Neuronal stem cell (in vitro differentiated cells): ENCODE measurements at regions not wholly inside any gene's neighbourhood (a gene's known extent, or its start where the extent isn't known, plus 50 kb on each side); places are given as distances from the start of the nearest gene placed in this dataset.
A peak's percentile ranks its signal among the peaks of the same experiment; 100 is the strongest.

Experiments
- DNase-seq: peaks from one replicate; pipeline ENCODE4 v3.0.0-alpha.2; 2013; ENCODE audit warnings: low spot score
- H2AFZ ChIP-seq: one replicate; pipeline ENCODE4 v1.6.1; 2013; ENCODE audit warnings: mild to moderate bottlenecking, low read length, inconsistent platforms
- H2AK5ac ChIP-seq: 2 replicates; pipeline ENCODE4 v1.6.1; 2013; ENCODE audit warnings: low read depth, mild to moderate bottlenecking, inconsistent platforms, low read length, moderate library complexity, mixed read lengths
- H2BK120ac ChIP-seq: 2 replicates; pipeline ENCODE4 v1.6.1; 2013; ENCODE audit warnings: low read depth, mild to moderate bottlenecking, inconsistent platforms, low read length, moderate library complexity, mixed read lengths
- H2BK12ac ChIP-seq: one replicate; pipeline ENCODE4 v1.6.1; 2013; ENCODE audit warnings: low read length, inconsistent platforms
- H2BK15ac ChIP-seq: 2 replicates; pipeline ENCODE4 v1.6.1; 2013; ENCODE audit warnings: mild to moderate bottlenecking, low read length, inconsistent platforms, mixed read lengths
- H2BK5ac ChIP-seq: one replicate; pipeline ENCODE4 v1.6.1; 2013; ENCODE audit warnings: inconsistent platforms, mild to moderate bottlenecking, low read length, moderate library complexity
- H3K14ac ChIP-seq: one replicate; pipeline ENCODE4 v1.6.1; 2013; ENCODE audit warnings: low read length, inconsistent platforms
- H3K18ac ChIP-seq: 2 replicates; pipeline ENCODE4 v1.6.1; 2013; ENCODE audit warnings: low read length, inconsistent platforms
- H3K23ac ChIP-seq: 2 replicates; pipeline ENCODE4 v1.6.1; 2013; ENCODE audit warnings: low read depth, mild to moderate bottlenecking, mixed read lengths, low read length, inconsistent platforms; ENCODE audit not compliant: poor library complexity
- H3K27ac ChIP-seq: replicated peaks from 3 replicates; pipeline ENCODE4 v1.5.1; 2013; ENCODE audit warnings: low read length, inconsistent platforms
- H3K27me3 ChIP-seq, 3 experiments: 2 replicates each; pipeline ENCODE4 v1.6.1; 2013; ENCODE audit warnings: low read length in 3 of 3, mild to moderate bottlenecking in 2 of 3, inconsistent platforms in 1 of 3, low read depth in 1 of 3, mixed read lengths in 1 of 3, moderate library complexity in 1 of 3; ENCODE audit not compliant: control insufficient read depth in 3 of 3, insufficient read depth in 3 of 3
- H3K36me3 ChIP-seq, 2 donors: replicated peaks in 1 of 2; 2 replicates each; pipeline ENCODE4 v1.6.1; 2013; ENCODE audit warnings: low read length in 2 of 2; ENCODE audit not compliant: control insufficient read depth in 2 of 2, insufficient read depth in 2 of 2
- H3K4ac ChIP-seq: 2 replicates; pipeline ENCODE4 v1.6.1; 2013; ENCODE audit warnings: inconsistent platforms, mild to moderate bottlenecking, low read length, moderate library complexity
- H3K4me1 ChIP-seq, 2 donors: 1 replicate in 1 of 2; 2 replicates in 1 of 2; pipeline ENCODE4 v1.6.1; 2013; ENCODE audit warnings: low read length in 2 of 2, low read depth in 1 of 2; ENCODE audit not compliant: control insufficient read depth in 2 of 2, insufficient read depth in 1 of 2
- H3K4me2 ChIP-seq: one replicate; pipeline ENCODE4 v1.6.1; 2013; ENCODE audit warnings: mild to moderate bottlenecking, low read length, inconsistent platforms; ENCODE audit not compliant: insufficient read depth, poor library complexity, severe bottlenecking
- H3K4me3 ChIP-seq, 2 donors: 2 replicates each; pipeline ENCODE4 v1.5.1; 2013; ENCODE audit warnings: low read length in 2 of 2, mild to moderate bottlenecking in 2 of 2, inconsistent platforms in 1 of 2, moderate library complexity in 1 of 2
- H3K79me1 ChIP-seq: one replicate; pipeline ENCODE4 v1.6.1; 2013; ENCODE audit warnings: low read depth, mild to moderate bottlenecking, inconsistent platforms, low read length, moderate library complexity
- H3K9ac ChIP-seq: one replicate; pipeline ENCODE4 v1.6.1; 2013; ENCODE audit warnings: mild to moderate bottlenecking, low read depth, low read length, inconsistent platforms; ENCODE audit not compliant: poor library complexity
- H3K9me3 ChIP-seq, 2 donors: replicated peaks in 1 of 2; 2 replicates each; pipeline versions ENCODE3 to v1.6.1; 2013; ENCODE audit warnings: low read length in 2 of 2, mild to moderate bottlenecking in 2 of 2, inconsistent platforms in 1 of 2, low read depth in 1 of 2, mixed read lengths in 1 of 2, moderate library complexity in 1 of 2; ENCODE audit not compliant: control insufficient read depth in 2 of 2, insufficient read depth in 1 of 2
- H4K8ac ChIP-seq: one replicate; pipeline ENCODE4 v1.6.1; 2013; ENCODE audit warnings: low read depth, mild to moderate bottlenecking, inconsistent platforms, low read length, moderate library complexity
- H4K91ac ChIP-seq: one replicate; pipeline ENCODE4 v1.6.1; 2013; ENCODE audit warnings: low read length, low read depth, mild to moderate bottlenecking, inconsistent platforms; ENCODE audit not compliant: poor library complexity
- WGBS, 2 donors: extraction: QIAGEN DNeasy Blood & Tissue Kit; methylation state at CpG; one replicate each; pipeline ENCODE4 v1.1.7; 2013; ENCODE audit warnings: missing lambda C conversion rate in 2 of 2, mixed read lengths in 1 of 2; ENCODE audit not compliant: insufficient read length in 2 of 2, insufficient replicate concordance in 1 of 2; ENCODE audit errors: extremely low coverage in 2 of 2; 5-methylcytosine and 5-hydroxymethylcytosine counted together

- no peak overlapping the region for H3K4me2 ChIP-seq
- H3K9ac ChIP-seq = no peak overlapping the region
- H2BK12ac ChIP-seq = no peak overlapping the region
- H3K4me1 ChIP-seq = peaks cover 0 to 2% of the 10 kb centered on the region in 2 donors
- no peak overlapping the region for H3K23ac ChIP-seq
- no peak overlapping the region for H2BK120ac ChIP-seq
- no peak overlapping the region for H2BK5ac ChIP-seq
- H3K18ac ChIP-seq = no peak overlapping the region
- no peaks in the 10 kb centered on the region for H3K27me3 ChIP-seq
- H4K91ac ChIP-seq = no peak overlapping the region
- peaks cover 3 to 10% of the 10 kb centered on the region in 2 donors for H3K9me3 ChIP-seq
- H2BK15ac ChIP-seq = no peak overlapping the region
- no peak overlapping the region for H3K4ac ChIP-seq
- H3K79me1 ChIP-seq = no peaks in the 10 kb centered on the region
- H4K8ac ChIP-seq = no peak overlapping the region
- no peak overlapping the region for H2AK5ac ChIP-seq
- no peaks in the 10 kb centered on the region for H3K36me3 ChIP-seq
- H2AFZ ChIP-seq = no peak overlapping the region
- no peak overlapping the region for H3K27ac ChIP-seq
- WGBS, 2 donors = no CpG with 5 or more reads among the region's 3 CpGs
- H3K14ac ChIP-seq = no peak overlapping the region
- DNase-seq = no peak
- no peak overlapping the region for H3K4me3 ChIP-seq
Measured at GRCh38 chr2:236947294-236947693, 138.4 kb upstream of the COPS8 start.

GRCh38 chr2:236947896-236948295 lies 137.8 kb upstream of the COPS8 start:
- WGBS, 2 donors = no CpG with 5 or more reads among the region's 9 CpGs
- H3K4me1 ChIP-seq = peaks cover 0 to 2% of the 10 kb centered on the region in 2 donors
- H3K23ac ChIP-seq = no peak overlapping the region
- no peak overlapping the region for H3K4me2 ChIP-seq
- H4K91ac ChIP-seq = no peak overlapping the region
- H2BK5ac ChIP-seq = no peak overlapping the region
- peak overlapping the region; percentile 31 for H3K18ac ChIP-seq
- H2AFZ ChIP-seq = no peak overlapping the region
- H2BK120ac ChIP-seq = no peak overlapping the region
- H3K27me3 ChIP-seq = no peaks in the 10 kb centered on the region
- no peak overlapping the region for H2BK12ac ChIP-seq
- H2BK15ac ChIP-seq = no peak overlapping the region
- no peak overlapping the region for H3K4me3 ChIP-seq
- no peak for DNase-seq
- H3K36me3 ChIP-seq = no peaks in the 10 kb centered on the region
- H3K9ac ChIP-seq = no peak overlapping the region
- H3K4ac ChIP-seq = no peak overlapping the region
- H3K79me1 ChIP-seq = no peaks in the 10 kb centered on the region
- H3K14ac ChIP-seq = no peak overlapping the region
- no peak overlapping the region for H2AK5ac ChIP-seq
- H4K8ac ChIP-seq = no peak overlapping the region
- no peak overlapping the region for H3K27ac ChIP-seq
- H3K9me3 ChIP-seq = peaks cover 3 to 14% of the 10 kb centered on the region in 2 donors

GRCh38 chr2:236949089-236949905 lies 136.4 kb upstream of the COPS8 start:
- no peak overlapping the region for H3K4ac ChIP-seq
- peak overlapping the region; percentile 73 for H2AFZ ChIP-seq
- no peaks in the 10 kb centered on the region for H3K27me3 ChIP-seq
- H2BK120ac ChIP-seq = no peak overlapping the region
- no peaks in the 10 kb centered on the region for H3K79me1 ChIP-seq
- H3K9ac ChIP-seq = no peak overlapping the region
- H4K91ac ChIP-seq = no peak overlapping the region
- DNase-seq = no peak
- no peak overlapping the region for H3K27ac ChIP-seq
- H3K14ac ChIP-seq = peak overlapping the region; percentile 82
- no CpG with 5 or more reads among the region's 20 CpGs for WGBS, 2 donors
- H2BK12ac ChIP-seq = peak overlapping the region; percentile 4
- H2AK5ac ChIP-seq = no peak overlapping the region
- peaks cover 0 to 2% of the 10 kb centered on the region in 2 donors for H3K4me1 ChIP-seq
- H3K4me2 ChIP-seq = no peak overlapping the region
- H2BK5ac ChIP-seq = no peak overlapping the region
- no peak overlapping the region for H2BK15ac ChIP-seq
- peak overlapping the region; percentile 73 for H3K18ac ChIP-seq
- H4K8ac ChIP-seq = no peak overlapping the region
- no peak overlapping the region for H3K23ac ChIP-seq
- H3K9me3 ChIP-seq = peaks cover 3 to 17% of the 10 kb centered on the region in 2 donors
- H3K36me3 ChIP-seq = no peaks in the 10 kb centered on the region
- H3K4me3 ChIP-seq = no peak overlapping the region

- no peak for DNase-seq
- Histone ChIP-seq H3K14ac (no peak overlapping the region), H4K8ac (no peak overlapping the region), H3K36me3 (no peaks in the 10 kb centered on the region), H4K91ac (no peak overlapping the region), H3K4ac (no peak overlapping the region), H3K27ac (no peak overlapping the region), H2BK12ac (no peak overlapping the region), H3K9ac (no peak overlapping the region), H2BK5ac (no peak overlapping the region), H3K27me3 (no peaks in the 10 kb centered on the region), H2AK5ac (no peak overlapping the region), H3K23ac (no peak overlapping the region), H3K4me3 (no peak overlapping the region), H3K4me2 (no peak overlapping the region), H3K79me1 (no peaks in the 10 kb centered on the region), H3K18ac (no peak overlapping the region), H2AFZ (no peak overlapping the region), H3K9me3 (peaks cover 6 to 17% of the 10 kb centered on the region in 2 donors), H2BK120ac (no peak overlapping the region), H2BK15ac (no peak overlapping the region), H3K4me1 (peaks cover 0 to 11% of the 10 kb centered on the region in 2 donors)
- no CpG with 5 or more reads among the region's 3 CpGs for WGBS, 2 donors
Measured at GRCh38 chr2:236951830-236952475, 133.7 kb upstream of the COPS8 start.
